OCI-LY3 (cell line): ENCODE measurements at regions not wholly inside any gene's neighbourhood (a gene's known extent, or its start where the extent isn't known, plus 50 kb on each side); places are given as distances from the start of the nearest gene placed in this dataset.
A peak's percentile ranks its signal among the peaks of the same experiment; 100 is the strongest.

Experiments
- H2AFZ ChIP-seq: fragments of 200-600, 300-600 bp; shearing (Covaris generic); 2 replicates; pipeline ENCODE4 v1.6.0; 2014; ENCODE audit warnings: antibody characterized with exemption, low read depth, low read length
- H3K27ac ChIP-seq: fragments of 200-600, 300-600 bp; sonication (generic); 2 replicates; pipeline ENCODE4 v1.5.1; 2014; ENCODE audit warnings: mild to moderate bottlenecking, low read length, moderate library complexity, mixed read lengths
- H3K27me3 ChIP-seq: fragments of 200-600, 300-600 bp; sonication (generic); 2 replicates; pipeline ENCODE4 v1.6.1; 2014; ENCODE audit warnings: low read depth, low read length, mixed read lengths
- H3K36me3 ChIP-seq: fragments of 200-600, 300-600 bp; sonication (generic); replicated peaks from 2 replicates; pipeline ENCODE3; 2014; ENCODE audit warnings: low read depth, low read length, mixed read lengths
- H3K4me1 ChIP-seq: fragments of 300-600, 200-600 bp; sonication (generic); 2 replicates; pipeline ENCODE4 v1.6.1; 2014; ENCODE audit warnings: low read length, mixed read lengths
- H3K4me2 ChIP-seq: fragments of 200-600, 300-600 bp; sonication (generic); 2 replicates; pipeline ENCODE4 v1.6.1; 2014; ENCODE audit warnings: low read length, mixed read lengths
- H3K4me3 ChIP-seq: fragments of 300-600, 200-600 bp; sonication (generic); 2 replicates; pipeline ENCODE4 v1.5.1; 2014; ENCODE audit warnings: antibody characterized with exemption, mild to moderate bottlenecking, low read length, moderate library complexity
- H3K79me2 ChIP-seq: fragments of 300-600, 200-600 bp; shearing (Covaris generic); 2 replicates; pipeline ENCODE4 v1.6.1; 2014; ENCODE audit warnings: mild to moderate bottlenecking, low read length, mixed read lengths
- H3K9ac ChIP-seq: fragments of 300-600, 200-600 bp; shearing (Covaris generic); 2 replicates; pipeline ENCODE4 v1.6.0; 2014; ENCODE audit warnings: mild to moderate bottlenecking, low read length, moderate library complexity
- H3K9me3 ChIP-seq: fragments of 200-600, 300-600 bp; shearing (Covaris generic); 2 replicates; pipeline ENCODE4 v1.6.1; 2014; ENCODE audit warnings: low read length, mixed read lengths; ENCODE audit not compliant: insufficient read depth
- H4K20me1 ChIP-seq: fragments of 200-600, 300-600 bp; sonication (generic); 2 replicates; pipeline ENCODE4 v1.6.1; 2016; ENCODE audit warnings: low read length, mixed read lengths; ENCODE audit not compliant: insufficient read depth
- EZH2phosphoT487 ChIP-seq: fragments of 200-600 bp; shearing (Covaris generic); IDR thresholded peaks from 2 replicates; pipeline ENCODE4 v1.6.1; 2018; ENCODE audit warnings: antibody characterized with exemption, mixed run types, low read depth
- TF ChIP-seq, protein P1 (sequence below): fragments of 200-600, 300-600 bp; sonication (generic); IDR thresholded peaks from 2 replicates; pipeline ENCODE4 v1.5.1; 2014; ENCODE audit warnings: antibody characterized with exemption, low read length, low read depth

DNA sequence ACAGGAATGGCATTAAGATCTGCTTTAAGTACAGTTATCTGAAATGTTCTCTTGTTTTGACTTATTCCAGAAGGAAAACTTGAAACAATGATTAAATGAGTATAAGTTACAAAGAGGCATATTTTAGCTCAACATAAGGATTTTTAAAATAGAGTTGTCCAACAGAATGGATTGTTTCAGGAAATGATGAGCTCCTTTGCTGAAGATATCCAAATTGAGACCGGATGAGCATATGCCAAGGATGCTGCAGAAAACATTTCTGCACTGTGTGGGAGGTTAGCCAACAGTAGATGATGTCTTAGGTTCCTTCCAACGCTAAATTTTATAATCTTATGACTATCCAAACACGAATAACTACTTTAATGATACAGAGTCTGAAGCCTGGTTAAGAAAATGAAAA lies 226.5 kb upstream of the NANOGP8 start:
- Histone ChIP-seq H4K20me1 (no peaks in the 10 kb centered on the region), H2AFZ (no peak overlapping the region), H3K27me3 (no peaks in the 10 kb centered on the region), H3K27ac (no peak overlapping the region), H3K79me2 (no peaks in the 10 kb centered on the region), H3K9ac (no peak overlapping the region), H3K9me3 (no peaks in the 10 kb centered on the region), H3K4me2 (no peak overlapping the region), H3K4me1 (peaks cover 32% of the 10 kb centered on the region), H3K4me3 (no peak overlapping the region), H3K36me3 (no peaks in the 10 kb centered on the region)
- TF ChIP-seq, protein P1, sequence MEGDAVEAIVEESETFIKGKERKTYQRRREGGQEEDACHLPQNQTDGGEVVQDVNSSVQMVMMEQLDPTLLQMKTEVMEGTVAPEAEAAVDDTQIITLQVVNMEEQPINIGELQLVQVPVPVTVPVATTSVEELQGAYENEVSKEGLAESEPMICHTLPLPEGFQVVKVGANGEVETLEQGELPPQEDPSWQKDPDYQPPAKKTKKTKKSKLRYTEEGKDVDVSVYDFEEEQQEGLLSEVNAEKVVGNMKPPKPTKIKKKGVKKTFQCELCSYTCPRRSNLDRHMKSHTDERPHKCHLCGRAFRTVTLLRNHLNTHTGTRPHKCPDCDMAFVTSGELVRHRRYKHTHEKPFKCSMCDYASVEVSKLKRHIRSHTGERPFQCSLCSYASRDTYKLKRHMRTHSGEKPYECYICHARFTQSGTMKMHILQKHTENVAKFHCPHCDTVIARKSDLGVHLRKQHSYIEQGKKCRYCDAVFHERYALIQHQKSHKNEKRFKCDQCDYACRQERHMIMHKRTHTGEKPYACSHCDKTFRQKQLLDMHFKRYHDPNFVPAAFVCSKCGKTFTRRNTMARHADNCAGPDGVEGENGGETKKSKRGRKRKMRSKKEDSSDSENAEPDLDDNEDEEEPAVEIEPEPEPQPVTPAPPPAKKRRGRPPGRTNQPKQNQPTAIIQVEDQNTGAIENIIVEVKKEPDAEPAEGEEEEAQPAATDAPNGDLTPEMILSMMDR, result no peak
- no peak for TF ChIP-seq EZH2phosphoT487

DNA sequence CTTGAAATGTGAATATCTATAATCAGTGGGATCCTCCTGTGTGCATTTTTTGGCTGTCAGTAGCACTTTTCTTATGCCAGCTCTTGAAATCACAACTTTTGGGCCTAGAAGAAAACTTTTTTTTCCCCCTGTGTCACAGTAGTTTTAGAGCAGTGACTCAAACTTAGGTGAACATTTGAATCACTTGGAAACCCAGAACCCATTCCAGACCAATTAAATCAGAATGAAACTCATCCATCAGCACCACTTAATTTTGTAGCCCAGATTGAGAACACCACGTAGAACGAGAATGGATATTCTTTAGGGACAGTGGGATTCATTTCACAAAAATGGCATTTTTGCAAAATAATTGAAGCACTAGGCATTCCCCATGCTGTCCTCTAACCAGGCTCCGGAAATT lies 224.8 kb upstream of the NANOGP8 start:
- no peaks in the 10 kb centered on the region for H3K79me2 ChIP-seq

DNA sequence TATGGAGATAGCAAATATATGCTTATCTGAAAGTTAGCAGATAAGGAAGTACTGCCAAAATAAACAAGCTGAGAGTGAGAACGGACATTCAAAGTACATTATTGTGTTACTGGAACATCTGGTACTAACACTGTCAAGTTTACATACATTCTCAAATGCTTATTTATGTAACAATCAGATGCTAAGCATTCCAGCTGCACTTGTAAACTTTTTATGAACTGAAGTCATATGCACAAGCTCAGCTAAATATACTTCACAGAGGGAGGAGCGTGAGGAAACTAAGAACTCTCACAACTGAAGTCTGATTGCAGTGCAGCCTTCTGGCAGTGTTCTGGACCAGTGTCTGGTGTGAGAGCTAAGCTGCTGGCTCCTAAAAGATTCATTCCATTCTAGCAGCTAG lies 223.7 kb upstream of the NANOGP8 start:
- Histone ChIP-seq H3K4me2 (peak overlapping the region; percentile 1; the same call in 1 of the 2 replicates), H2AFZ (no peak overlapping the region), H3K9ac (no peak overlapping the region), H3K79me2 (no peaks in the 10 kb centered on the region), H3K4me1 (peaks cover 45% of the 10 kb centered on the region), H3K9me3 (no peaks in the 10 kb centered on the region), H4K20me1 (no peaks in the 10 kb centered on the region), H3K4me3 (no peak overlapping the region), H3K36me3 (no peaks in the 10 kb centered on the region), H3K27me3 (no peaks in the 10 kb centered on the region), H3K27ac (no peak overlapping the region)
- TF ChIP-seq, protein P1, result no peak
- TF ChIP-seq EZH2phosphoT487, result no peak

More for the DNA sequence above, 224.8 kb upstream of the NANOGP8 start:
- Histone ChIP-seq H3K9me3 (no peaks in the 10 kb centered on the region), H3K27me3 (no peaks in the 10 kb centered on the region), H3K36me3 (no peaks in the 10 kb centered on the region), H3K4me2 (no peak overlapping the region), H3K4me3 (no peak overlapping the region), H3K4me1 (peaks cover 45% of the 10 kb centered on the region), H4K20me1 (no peaks in the 10 kb centered on the region), H3K9ac (no peak overlapping the region), H2AFZ (no peak overlapping the region), H3K27ac (no peak overlapping the region)
- TF ChIP-seq, protein P1, result no peak
- TF ChIP-seq EZH2phosphoT487, result no peak

DNA sequence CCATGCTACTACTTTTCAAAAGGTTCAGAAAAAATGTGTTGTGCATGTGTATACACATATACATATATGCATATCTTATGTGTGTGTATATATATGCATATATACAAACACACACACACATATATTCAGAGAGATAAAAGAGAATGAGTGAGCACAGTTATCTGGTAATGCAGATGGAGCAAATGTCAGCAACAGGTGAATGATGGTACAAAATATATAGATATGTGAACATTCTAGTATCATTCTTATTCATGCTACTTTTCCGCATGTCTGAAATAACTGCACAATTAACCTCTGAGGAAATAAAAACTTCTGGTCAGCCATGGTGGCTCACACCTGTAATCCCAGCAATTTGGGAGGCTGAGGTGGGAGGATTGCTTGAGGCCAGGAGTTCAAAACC lies 222.6 kb upstream of the NANOGP8 start:
- Histone ChIP-seq H3K79me2 (no peaks in the 10 kb centered on the region), H3K27me3 (no peaks in the 10 kb centered on the region), H2AFZ (no peak overlapping the region), H3K36me3 (no peaks in the 10 kb centered on the region), H3K4me3 (no peak overlapping the region), H3K4me1 (peaks cover 42% of the 10 kb centered on the region), H3K4me2 (no peak overlapping the region), H4K20me1 (no peaks in the 10 kb centered on the region), H3K27ac (no peak overlapping the region), H3K9ac (no peak overlapping the region), H3K9me3 (no peaks in the 10 kb centered on the region)
- no peak for TF ChIP-seq EZH2phosphoT487

DNA sequence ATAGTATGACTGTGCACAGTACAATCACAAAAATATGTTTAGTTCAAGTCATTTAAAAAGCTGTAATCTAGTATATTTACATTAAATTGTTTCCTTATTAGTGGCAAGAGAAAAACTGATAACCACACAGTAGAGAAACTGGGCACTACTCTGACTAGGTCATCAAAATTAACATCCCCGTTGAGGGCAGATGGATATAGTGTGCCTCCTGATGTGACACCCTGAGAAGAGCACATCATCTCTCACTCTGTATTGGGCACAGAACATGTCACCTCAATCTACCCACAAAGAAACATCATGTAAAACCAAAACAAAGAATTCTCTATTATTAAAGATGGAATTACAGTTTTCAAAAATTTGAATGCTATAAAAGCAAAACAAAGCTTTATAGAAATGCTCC lies 221.9 kb upstream of the NANOGP8 start:
- Histone ChIP-seq H2AFZ (no peak overlapping the region), H3K27ac (no peak overlapping the region), H3K9ac (no peak overlapping the region)

More for the DNA sequence above, 221.9 kb upstream of the NANOGP8 start:
- Histone ChIP-seq H4K20me1 (no peaks in the 10 kb centered on the region), H3K9me3 (no peaks in the 10 kb centered on the region), H3K27me3 (no peaks in the 10 kb centered on the region), H3K4me3 (no peak overlapping the region), H3K4me2 (no peak overlapping the region), H3K79me2 (no peaks in the 10 kb centered on the region), H3K4me1 (peaks cover 35% of the 10 kb centered on the region), H3K36me3 (no peaks in the 10 kb centered on the region)
- no peak for TF ChIP-seq EZH2phosphoT487
- TF ChIP-seq, protein P1, result no peak
